NCI-H460 (cell line): ENCODE measurements at regions not wholly inside any gene's neighbourhood (a gene's known extent, or its start where the extent isn't known, plus 50 kb on each side); places are given as distances from the start of the nearest gene placed in this dataset.

ENCODE experiments used
- DNase-seq: peaks from one replicate; pipeline ENCODE4 v3.0.0-alpha.2; 2016; ENCODE audit warnings: low read depth; ENCODE audit errors: extremely low read depth

- DNase-seq = no peak
Measured at GRCh38 chr13:22211876-22212275, 541.0 kb downstream of the FGF9 start.

GRCh38 chr13:22212576-22212975 lies 541.7 kb downstream of the FGF9 start:
- DNase-seq = no peak

- no peak for DNase-seq
Measured at GRCh38 chr13:22214184-22214583, 543.3 kb downstream of the FGF9 start.

GRCh38 chr13:22218797-22219196 lies 547.9 kb downstream of the FGF9 start:
- DNase-seq = no peak

GRCh38 chr13:22219709-22220108 lies 548.8 kb downstream of the FGF9 start:
- no peak for DNase-seq

GRCh38 chr13:22220151-22221135 lies 549.6 kb downstream of the FGF9 start:
- DNase-seq = no peak

- DNase-seq = no peak
Measured at GRCh38 chr13:22223411-22223810, 552.5 kb downstream of the FGF9 start.

- no peak for DNase-seq
Measured at GRCh38 chr13:22226086-22226485, 555.2 kb downstream of the FGF9 start.

GRCh38 chr13:22227895-22228294 lies 557.0 kb downstream of the FGF9 start:
- DNase-seq = no peak

GRCh38 chr13:22229916-22230315 lies 559.0 kb downstream of the FGF9 start:
- no peak for DNase-seq

GRCh38 chr13:22232186-22232585 lies 561.3 kb downstream of the FGF9 start:
- DNase-seq = no peak

- DNase-seq = no peak
Measured at GRCh38 chr13:22235285-22235949, 564.5 kb downstream of the FGF9 start.

GRCh38 chr13:22235950-22236290 lies 565.0 kb downstream of the FGF9 start:
- DNase-seq = no peak

- no peak for DNase-seq
Measured at GRCh38 chr13:22238269-22238668, 567.4 kb downstream of the FGF9 start.

GRCh38 chr13:22240716-22241115 lies 569.8 kb downstream of the FGF9 start:
- DNase-seq = no peak

- DNase-seq = no peak
Measured at GRCh38 chr13:22243469-22244163, 572.7 kb downstream of the FGF9 start.

- DNase-seq = no peak
Measured at GRCh38 chr13:22252281-22252830, 581.5 kb downstream of the FGF9 start.

GRCh38 chr13:22253107-22253506 lies 582.2 kb downstream of the FGF9 start:
- DNase-seq = no peak

GRCh38 chr13:22256111-22256639 lies 585.3 kb downstream of the FGF9 start:
- no peak for DNase-seq

GRCh38 chr13:22262001-22262885 lies 591.4 kb downstream of the FGF9 start:
- DNase-seq = no peak
